ENCODE measurements at regions not wholly inside any gene's neighbourhood (a gene's known extent, or its start where the extent isn't known, plus 50 kb on each side); places are given as distances from the start of the nearest gene placed in this dataset.
"Not testable (repeated sequence)": the region's sequence is repeated elsewhere in the genome, so short reads cannot be mapped to it uniquely, and the experiment has no call there.

GRCh38 chr16:79404571-79404970 lies 196.0 kb downstream of the MAF start:
- no peak for DNase-seq

GRCh38 chr16:79403534-79403933 lies 197.0 kb downstream of the MAF start:
- no peak for DNase-seq

- DNase-seq = no peak
Measured at GRCh38 chr16:79402920-79403319, 197.6 kb downstream of the MAF start.

GRCh38 chr16:79402356-79402755 lies 198.2 kb downstream of the MAF start:
- DNase-seq = no peak

GRCh38 chr16:79401782-79402181 lies 198.8 kb downstream of the MAF start:
- no peak for DNase-seq

GRCh38 chr16:79401157-79401556 lies 199.4 kb downstream of the MAF start:
- no peak for DNase-seq

GRCh38 chr16:79400462-79401149 lies 199.9 kb downstream of the MAF start:
- DNase-seq = no peak

GRCh38 chr16:79395591-79395990 lies 204.9 kb downstream of the MAF start:
- DNase-seq = no peak

GRCh38 chr16:79394206-79394605 lies 206.3 kb downstream of the MAF start:
- no peak for DNase-seq

GRCh38 chr16:79393564-79393963 lies 207.0 kb downstream of the MAF start:
- DNase-seq = no peak

- no peak for DNase-seq
Measured at GRCh38 chr16:79393127-79393526, 207.4 kb downstream of the MAF start.

- no peak for DNase-seq
Measured at GRCh38 chr16:79392081-79392480, 208.5 kb downstream of the MAF start.

- no peak for DNase-seq
Measured at GRCh38 chr16:79391395-79391794, 209.1 kb downstream of the MAF start.

- no peak for DNase-seq
Measured at GRCh38 chr16:79390481-79391051, 210.0 kb downstream of the MAF start.

- no peak for DNase-seq
Measured at GRCh38 chr16:79388396-79388795, 212.1 kb downstream of the MAF start.

GRCh38 chr16:79386299-79386698 lies 214.2 kb downstream of the MAF start:
- no peak for DNase-seq

- DNase-seq = no peak
Measured at GRCh38 chr16:79381603-79382042, 218.9 kb downstream of the MAF start.

GRCh38 chr16:79380995-79381602 lies 219.4 kb downstream of the MAF start:
- no peak for DNase-seq

GRCh38 chr16:79379095-79379494 lies 221.4 kb downstream of the MAF start:
- no peak for DNase-seq

- not testable (repeated sequence) for DNase-seq
Measured at GRCh38 chr16:79377082-79377481, 223.5 kb downstream of the MAF start.

- no peak for DNase-seq
Measured at GRCh38 chr16:79375351-79375750, 225.2 kb downstream of the MAF start.

- DNase-seq = no peak
Measured at GRCh38 chr16:79372503-79373184, 227.9 kb downstream of the MAF start.

- DNase-seq = no peak
Measured at GRCh38 chr16:79370736-79371135, 229.8 kb downstream of the MAF start.

GRCh38 chr16:79369796-79370195 lies 230.7 kb downstream of the MAF start:
- no peak for DNase-seq

Measured in dermis blood vessel endothelial cell (primary cell).